NCI-H82 (cell line): ENCODE measurements at regions not wholly inside any gene's neighbourhood (a gene's known extent, or its start where the extent isn't known, plus 50 kb on each side); places are given as distances from the start of the nearest gene placed in this dataset.

Experiments used
- DNase-seq: peaks from one replicate; lab custom pipeline; 2025; lab: John Stamatoyannopoulos, UW

DNA sequence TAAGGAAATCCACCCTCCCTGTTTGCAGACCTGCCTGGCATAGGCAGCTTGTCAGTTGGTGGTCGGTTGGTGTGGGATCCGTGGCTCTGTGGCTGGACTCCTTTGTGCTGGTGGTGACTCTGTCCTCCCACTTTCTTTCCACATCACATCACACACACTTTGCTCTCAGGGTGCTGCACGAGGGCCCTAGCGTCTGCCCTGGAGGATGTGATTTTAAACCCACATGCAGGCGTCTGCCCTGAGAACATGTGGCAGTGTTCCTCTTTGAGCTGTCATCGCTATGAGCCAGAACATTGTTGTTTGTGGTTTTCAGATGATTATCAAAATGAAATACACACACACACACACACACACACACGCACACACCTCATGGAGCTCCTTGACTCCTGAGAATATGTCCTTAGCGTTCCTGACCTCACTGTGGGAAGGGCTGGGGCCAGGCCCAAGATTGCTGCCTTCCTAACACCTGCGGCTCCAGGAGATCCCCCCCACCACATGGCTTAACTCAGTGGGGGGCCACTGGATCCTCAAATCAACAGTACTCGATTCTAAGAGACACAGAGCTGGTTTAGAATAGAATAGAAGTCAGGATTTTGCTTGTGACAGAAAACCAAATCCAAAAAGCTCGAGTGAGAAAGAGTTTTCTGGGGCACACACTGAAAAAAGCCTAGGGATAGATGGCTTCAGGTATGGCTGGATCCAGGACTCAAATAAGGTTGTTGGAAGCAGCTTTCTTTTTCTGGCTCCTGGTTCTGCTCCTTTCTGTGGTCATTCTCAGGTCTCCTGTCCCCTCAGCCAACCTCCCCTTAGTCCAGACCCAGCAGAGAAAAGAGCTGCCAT is 54.8 kb downstream of the RTP5 start:
- no peak for DNase-seq

DNA sequence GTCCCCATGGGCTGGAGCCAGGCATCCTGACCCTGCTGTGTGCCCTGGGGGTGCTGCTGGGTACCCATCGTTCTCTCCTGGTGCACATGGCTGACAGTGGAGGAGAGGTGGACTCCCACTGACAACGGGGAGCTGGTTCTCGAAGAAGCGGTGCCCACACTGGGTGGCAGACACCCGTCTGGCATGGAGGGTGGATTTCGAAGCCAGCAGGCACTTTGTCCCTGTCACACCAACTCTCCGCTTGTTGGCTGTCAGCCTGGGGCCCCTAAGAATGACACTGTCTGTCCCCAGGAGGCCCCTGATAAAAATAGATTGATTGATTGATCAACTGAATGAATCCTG is 55.4 kb downstream of the RTP5 start:
- no peak for DNase-seq

DNA sequence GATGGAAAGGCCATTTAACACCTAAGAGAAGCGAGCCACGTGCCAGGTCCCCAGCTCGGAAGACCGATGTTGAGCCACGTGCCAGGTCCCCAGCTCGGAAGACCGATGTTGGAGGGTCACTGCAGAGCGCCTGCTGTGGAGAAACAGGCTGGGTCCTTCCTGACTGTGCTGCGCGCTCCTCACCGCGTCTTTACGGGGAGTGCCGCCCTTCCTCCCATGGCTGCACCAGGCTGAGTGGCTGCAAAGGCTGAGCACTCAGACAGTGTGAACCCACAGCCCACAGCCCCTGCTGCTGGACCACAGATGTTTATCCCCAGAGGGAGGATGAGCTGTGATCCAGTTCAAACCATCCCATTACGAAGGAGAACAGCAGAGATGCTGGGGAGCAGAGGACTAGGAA is 55.7 kb downstream of the RTP5 start:
- no peak for DNase-seq

DNA sequence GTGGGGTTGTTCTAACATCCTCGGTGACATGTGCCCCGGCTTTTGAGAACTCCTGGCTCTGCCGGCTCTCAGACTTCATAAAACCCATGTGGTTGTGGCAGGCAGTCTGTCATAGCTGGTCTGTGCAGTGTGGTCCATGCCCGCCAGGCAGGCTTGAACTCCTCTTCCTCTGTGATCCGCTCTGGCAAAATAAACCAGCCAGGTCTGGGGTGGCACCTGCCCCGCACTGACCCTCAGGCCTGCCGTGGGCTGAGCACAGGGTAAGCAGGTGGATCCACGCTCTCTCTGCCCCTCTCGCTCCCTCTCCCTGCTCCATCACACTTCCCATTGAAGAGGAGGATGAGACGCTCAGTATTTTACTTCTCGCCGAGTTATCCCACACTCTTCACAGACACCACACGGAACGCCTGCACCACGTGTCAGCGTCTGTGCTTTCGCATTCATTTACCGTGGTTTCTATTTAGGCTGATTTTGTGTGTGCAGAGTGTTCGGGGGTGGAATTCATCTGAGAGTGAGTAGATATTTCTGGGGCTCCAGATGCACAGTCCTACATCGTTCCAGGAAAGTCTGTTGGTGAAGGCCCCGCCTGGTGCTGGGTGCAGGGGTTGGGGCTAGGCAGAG is 56.4 kb downstream of the RTP5 start:
- DNase-seq, result no peak

DNA sequence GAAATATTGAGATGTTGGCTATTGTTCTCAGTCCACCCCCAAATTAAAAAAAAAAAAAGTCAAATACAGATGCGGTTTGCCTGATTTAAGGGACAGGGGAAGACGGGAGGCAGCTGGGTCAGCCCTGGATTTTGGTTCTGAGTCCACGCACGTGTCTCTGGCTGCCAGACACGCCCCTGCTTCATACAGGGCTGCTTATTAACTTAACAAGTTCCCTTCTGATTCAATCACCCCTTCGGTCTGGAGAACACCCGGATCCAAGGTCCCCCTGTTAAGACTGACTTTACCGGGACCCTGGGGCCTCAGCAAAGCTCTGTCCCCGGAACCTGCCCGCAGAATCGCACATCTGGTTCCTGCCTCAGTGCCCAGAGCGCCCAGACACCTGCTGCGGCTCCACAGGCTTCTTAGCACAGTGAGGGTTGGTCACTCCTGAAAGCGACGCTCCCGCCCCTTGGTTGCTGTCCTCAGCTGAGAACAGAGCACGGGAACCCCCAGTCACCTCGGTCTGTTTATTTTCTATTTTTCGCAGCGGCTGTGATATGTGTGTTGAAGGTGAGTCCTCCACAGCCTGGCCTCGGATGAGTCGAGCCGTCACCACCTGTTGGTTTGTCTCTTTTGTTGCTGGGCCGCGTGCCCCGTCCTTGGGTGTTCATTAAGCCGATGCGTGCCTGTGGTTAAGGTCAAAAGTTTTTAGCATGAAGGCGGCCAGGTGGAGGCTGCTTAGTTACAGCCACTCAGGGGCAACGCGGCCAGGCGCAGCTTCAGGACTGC is 57.2 kb downstream of the RTP5 start:
- DNase-seq, result peak; percentile 6

DNA sequence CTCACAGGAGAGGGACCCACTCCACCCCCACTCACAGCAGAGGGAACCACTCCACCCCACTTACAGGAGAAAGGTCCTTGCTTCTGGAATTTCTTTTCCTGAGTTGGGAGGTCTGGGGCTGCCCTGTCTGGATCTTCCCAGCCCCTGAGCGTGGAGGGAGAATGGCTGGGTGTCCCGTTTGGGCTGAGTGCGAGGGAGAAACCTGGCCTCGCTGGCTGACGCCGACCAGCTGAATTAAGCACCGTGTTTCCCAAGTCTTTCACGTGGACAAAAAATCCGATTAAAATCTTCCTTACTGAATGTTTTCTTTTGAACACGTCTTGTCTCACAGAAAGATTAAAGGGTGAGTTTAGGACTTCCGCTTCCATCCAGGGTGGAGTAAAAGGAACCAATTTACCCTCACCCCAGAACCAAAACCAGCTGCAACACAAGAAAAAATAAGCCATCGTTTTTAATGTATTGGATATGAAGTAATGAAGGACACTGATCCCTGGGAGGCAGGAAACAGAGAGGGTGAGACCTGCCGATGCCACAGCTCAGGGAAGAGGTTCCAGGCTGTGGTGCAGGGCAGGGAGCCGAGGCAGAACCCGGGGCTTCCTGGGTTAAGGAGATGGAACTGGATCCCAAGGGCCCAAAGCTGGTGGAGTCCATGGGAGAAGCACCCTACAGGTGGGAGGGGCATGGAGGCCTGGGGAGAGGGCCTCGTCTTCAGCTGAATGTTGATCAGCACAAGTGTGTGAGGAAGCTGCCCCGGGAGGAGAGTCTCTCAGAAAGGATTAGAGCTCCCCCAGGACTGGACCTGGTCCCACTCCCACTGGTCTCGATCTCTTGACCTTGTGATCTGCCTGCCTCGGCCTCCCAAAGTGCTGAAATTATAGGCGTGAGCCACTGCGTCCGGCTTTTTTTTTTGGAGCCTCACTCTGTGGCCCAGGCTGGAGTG is 60.3 kb downstream of the RTP5 start:
- DNase-seq, result peak; percentile 7

DNA sequence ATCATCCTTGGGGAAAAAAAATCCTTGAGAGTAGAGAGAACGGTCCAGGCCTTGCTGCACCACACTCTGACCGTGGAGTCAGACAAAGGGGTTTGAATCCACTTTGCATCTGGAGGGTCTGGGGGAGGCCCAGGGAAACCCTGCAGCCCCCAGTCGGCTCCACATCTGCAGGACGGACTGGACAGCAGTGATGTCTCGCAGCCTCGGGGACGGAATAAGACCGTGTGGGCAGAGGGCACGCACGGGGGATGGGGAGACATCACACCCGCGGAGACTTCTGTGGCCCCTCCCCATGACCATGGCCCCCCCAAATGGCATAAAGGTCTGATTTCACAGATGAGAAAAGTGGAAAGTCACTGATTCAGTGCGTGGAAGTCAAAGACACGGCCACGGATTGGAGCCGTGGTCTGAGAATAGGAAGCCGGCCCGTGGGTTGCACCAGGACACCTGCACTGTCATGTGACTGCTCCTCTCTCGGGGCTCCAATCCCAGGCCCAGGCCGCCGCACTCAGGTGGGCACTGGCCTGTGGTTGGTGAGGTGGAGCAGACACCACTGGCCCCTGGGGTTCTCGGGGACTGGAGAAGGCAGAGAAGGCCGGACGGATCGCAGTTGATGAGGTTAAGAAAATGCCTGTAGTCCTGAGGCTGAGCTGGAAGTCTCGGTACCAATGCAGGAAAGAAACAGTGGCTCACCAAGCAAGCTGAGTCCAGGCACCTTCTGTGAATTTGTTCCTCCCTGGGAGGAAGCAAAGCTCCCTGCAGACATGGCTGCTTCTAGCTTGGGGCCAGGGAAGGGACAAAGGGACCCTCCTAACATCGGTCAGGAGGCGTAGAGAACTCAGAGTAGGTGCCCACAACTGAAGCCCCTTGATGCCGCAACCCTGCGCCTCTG is 61.8 kb downstream of the RTP5 start:
- DNase-seq, result no peak

DNA sequence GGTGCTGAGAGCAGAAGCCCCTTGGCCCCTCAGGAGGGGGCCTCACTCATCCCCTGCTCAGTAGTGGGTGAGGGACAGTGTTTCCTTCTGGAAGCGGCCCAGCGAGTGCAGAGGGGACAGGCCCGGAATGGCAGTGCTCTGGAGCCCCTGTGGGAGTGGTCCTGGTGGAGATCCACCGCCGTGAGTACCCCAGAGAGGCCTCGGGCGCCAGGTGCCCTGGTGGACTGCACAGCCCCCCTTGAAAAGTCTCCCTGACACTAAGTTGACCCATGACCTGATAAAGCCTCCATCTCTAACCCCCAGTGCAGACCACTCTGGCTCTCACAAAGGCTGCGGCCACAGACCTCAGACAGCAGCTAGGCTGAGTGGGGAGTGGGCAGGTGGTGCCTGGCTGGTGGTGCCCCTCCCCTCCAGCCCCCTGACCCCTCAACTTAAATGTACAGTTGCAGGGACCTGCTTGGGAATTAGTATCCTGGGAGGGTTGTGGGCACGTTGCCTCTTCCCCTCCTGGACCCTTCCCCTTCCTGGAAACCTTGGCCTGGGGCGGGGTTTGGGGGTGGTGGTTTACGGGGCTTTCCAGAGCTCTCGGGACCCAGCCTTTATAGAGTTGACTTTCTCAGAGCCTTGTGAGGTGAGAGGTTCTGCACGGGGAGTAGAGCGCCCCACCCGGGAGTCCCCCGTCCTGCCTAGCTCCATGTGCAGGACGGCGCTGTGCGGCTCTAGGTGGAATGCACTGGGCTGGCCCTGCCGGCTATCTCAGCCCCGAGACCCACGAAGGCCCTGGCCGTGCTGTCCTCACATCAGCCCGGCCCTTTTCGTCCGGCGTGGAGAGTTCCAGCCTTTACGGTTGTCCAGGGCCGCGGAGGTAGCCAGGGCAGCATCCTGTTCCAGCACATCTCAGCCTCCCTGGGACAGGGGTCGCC is 62.7 kb downstream of the RTP5 start:
- no peak for DNase-seq

DNA sequence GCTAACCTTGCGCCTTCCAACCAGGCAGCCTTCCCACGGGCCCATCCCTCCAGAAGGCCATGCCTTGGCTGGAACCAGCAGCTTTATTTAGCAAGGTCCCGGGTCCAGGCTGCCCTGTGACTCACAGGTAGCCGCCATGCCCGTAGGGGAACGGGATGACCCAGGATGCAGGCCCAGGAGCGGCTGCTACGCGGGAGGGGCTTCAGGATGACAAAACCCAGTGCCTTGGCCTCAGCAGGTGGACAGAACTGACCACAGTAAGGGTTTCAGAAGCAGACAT is 63.3 kb downstream of the RTP5 start:
- no peak for DNase-seq

DNA sequence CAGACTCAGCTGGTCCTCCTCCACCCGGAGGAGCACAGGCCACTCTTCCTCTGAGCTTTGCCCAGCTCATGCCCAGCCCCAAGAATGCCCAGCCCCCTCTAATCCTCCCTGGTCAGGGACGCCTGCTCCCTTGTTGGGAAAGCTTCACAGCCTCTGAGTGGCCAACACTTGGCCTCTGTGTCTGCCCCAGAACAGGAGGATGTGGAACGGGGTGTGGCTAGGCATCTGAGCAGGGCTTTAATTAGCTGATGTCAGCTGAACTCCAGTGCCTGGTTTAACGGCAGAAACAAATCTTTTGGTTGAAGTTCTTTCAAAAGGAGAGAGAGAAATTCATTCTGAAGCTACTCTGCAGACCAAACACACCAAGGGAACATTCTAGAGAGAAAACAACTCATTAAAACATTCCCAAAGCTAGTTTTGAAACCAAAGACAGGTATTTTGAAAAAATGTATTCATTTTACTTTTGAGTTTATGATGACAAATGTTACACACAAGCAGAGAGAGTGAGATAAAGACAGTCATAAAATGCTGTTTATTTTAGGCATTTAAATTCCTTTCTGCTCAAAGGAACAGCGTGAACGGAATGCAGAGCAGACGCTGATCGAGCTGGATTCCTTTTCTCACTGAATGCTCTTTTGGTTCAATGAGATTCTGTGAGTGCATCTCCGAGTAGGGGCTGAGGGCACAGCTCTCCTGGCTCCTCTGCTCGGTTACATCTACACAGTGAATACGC is 63.8 kb downstream of the RTP5 start:
- DNase-seq, result no peak

DNA sequence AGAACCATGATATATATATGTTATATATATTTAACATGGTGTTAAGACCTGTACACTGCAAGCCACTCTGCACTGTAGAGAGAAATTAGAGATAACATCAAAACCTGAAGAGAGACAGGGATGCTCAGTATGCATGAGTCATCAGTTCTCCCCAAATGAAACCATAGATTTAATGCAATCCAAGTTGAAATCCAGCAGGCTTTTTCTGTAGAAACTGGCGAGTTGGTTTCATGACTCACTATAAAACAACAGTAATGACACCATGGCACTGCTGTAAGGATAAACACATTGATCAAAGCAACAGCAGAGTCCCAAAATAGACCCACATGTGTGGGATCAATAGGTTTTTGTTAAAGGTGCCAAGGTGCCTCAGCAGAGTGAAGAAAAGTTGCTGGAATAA is 65.8 kb downstream of the RTP5 start:
- DNase-seq, result no peak

DNA sequence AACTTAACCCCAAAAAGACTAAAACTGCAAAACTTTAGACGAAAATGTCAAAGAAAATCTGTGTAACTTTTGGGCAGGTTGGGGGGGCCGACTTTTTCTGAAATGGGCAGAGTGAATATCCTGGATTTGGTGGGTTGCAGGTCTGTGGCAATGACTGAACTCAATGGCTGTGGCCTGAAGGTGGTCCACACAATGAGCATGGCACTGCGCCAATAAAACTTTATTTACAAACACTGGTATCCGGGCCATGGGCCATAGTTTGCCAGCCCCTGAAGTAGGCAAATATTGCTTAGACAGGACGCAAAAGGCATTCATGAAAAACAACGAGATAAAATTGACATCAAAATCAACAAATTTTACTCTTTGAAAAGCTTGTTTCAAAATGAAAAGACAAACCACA is 66.2 kb downstream of the RTP5 start:
- no peak for DNase-seq

DNA sequence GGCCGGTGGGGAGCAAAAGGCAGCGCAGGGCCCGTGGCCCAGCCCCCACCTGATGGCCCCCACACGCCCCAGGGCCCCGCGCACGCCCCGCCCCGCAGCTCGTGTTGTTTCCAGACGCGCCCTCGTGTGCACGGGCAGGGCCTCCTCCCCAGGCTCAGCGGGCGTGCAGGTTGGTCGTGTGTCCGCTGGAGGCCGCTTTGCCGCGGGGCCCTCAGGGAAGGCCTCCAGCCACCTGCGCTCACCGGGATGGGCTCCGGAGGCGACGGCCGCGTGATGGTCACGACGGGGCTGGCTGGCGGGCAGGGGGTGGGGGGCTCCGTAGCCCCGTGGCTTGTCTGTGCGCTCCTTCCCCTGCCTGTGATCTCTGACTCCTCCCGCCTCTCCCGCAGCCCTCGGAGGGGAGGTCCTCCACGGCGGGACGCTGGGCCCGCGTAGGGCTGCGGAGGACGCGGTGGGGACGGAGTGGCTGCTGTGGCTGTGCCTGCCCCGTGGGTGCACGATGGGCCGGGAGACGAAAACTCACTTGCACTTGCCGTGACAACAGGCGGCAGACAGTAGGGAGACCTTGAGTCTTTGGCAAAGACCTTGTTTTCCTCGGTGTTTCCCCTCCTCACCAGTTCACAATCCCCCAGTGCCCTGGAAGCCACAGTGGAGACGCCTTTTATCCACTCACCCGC is 67.1 kb downstream of the RTP5 start:
- no peak for DNase-seq

DNA sequence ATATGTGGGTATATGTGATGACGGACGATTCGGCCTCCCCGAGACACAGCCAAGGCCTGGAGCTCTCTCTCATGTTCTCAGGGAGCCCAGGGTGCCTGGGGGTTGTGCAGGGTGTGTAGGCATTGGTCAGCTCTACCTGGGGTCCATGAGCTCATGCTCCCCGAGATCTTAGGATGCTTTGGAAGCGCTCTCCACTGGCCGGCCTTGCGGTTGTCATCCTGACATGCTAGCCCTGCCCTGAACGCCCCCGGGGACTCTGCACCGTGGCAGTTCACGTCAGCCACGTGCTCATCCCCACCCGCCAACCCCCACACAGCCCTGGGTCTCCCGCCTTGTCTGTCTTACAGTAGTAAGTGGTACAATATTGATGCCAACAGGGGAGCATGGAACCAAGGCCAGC is 67.8 kb downstream of the RTP5 start:
- DNase-seq, result no peak

DNA sequence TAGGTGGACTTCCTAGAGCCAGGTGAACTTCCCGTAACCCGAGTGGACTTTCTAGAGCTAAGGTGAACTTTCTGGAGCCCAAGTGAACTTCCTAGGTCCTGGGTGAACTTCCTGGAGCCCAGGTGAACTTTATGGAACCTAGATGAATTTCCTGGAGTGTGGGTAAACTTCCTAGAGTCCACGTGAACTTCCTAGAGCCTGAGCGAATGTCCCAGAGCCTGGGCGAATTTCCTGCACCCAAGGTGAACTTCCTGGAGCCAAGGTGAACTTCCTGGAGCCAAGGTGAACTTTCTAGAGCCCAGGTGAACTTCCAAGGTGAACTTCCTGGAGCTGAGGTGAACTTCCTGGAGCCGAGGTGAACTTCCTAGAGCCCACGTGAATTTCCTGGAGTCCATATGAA is 70.0 kb downstream of the RTP5 start:
- DNase-seq, result no peak

DNA sequence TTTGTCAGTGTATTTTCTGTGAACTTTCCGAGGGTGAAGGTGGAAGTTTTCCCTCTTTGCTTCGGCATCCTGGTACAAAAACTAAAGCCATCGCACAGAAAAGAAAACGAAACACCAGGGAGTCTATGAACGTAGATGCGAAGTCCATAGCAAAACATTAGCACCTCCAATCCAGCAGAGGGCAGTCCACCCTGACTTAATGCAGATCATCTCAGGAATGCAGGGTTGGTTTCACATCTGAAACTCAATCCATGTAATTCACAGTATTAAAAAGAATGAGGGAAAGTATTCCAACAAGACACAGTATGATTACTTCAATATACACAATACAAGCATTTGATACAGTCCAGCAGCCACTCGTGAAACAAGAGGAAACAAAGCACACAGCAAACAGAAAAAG is 70.8 kb downstream of the RTP5 start:
- DNase-seq, result peak; percentile 15

DNA sequence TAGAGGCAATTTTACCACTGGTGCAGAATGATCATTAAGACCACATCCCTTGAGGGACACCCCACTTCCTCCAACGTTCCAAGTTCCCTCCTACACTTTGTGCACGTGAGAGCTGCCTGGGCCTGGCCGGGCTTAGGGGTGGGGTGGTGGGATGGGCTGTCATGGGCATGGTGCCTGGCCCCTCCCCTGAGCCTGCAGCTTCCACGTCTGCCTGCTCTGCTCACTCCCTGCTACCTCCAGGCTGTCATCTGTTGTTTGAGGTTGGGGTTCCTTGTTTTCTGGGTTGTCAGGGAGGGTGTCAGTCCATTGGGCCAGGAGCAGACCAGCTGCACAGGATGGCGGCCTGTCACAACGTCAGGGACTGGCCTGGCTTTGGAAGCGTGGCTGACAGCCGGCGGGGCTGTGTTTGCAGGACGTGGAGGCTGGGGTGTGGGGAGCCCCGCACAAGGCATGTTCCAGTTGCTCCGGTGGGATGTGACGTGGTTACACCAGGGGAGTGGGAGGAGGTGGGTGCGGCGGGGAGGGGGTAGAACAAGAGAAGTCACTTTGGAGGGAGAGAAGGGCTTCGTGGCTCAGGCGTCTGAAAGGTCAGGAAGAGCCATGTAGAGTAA is 72.3 kb downstream of the RTP5 start:
- no peak for DNase-seq

DNA sequence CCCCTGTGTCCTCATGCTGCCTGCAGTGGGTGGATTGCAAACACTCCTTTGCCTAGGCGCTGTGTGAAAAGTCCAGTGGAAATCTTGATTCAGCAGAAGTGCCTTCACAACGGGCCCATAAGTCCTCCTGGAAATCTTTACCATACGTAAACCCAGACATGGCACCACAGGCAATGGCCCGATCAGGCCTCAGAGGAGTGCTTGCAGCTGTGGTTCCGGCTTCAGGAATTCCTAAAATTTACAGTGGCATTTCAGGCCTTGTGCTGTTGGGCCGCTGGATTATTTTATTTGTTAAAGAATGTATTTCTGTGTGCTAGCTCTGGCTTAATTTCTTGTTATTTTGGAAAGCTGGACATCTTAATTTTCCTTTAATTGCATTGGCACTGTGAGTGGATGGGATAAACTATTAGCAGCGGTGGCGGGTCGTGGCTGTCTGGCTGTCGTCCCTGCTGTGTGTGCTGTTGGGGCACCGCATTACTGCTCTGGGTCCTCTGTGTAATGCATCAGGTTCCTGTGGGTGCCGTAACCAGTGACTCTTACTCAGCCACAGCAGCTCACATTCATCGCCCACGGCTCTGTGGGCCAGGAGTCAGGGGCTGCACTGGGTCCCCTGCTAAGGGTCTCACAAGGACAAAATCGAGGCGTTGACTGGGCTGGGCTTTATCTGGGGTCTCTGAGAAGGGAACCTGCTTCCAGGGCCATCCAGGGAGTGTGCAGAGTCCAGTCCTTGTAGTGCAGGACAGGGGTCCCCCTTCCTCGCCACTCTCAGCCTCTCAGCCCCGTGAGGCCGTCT is 73.1 kb downstream of the RTP5 start:
- no peak for DNase-seq
